IMR-90 (cell line): ENCODE measurements at regions not wholly inside any gene's neighbourhood (a gene's known extent, or its start where the extent isn't known, plus 50 kb on each side); places are given as distances from the start of the nearest gene placed in this dataset.
"Not testable (repeated sequence)": the region's sequence is repeated elsewhere in the genome, so short reads cannot be mapped to it uniquely, and the experiment has no call there.

ENCODE experiments used
- ATAC-seq: fragments of 200-7000 bp; cut with Tn5 transposase; 2 replicates; pipeline ENCODE4 v1.9.1; 2020; ENCODE audit warnings: low read depth, mild to moderate bottlenecking, moderate library complexity
- BruUV-seq: library from RNA; stranded (reverse); fragments of 400-500 nt; replicated peaks from 2 replicates; lab custom pipeline; 2021; lab: Mats Ljungman, UMichigan
- CTCF ChIA-PET: fragments of 300-600 bp; formaldehyde crosslinking; extraction: SDS; loops from one replicate; lab custom pipeline; 2021; ENCODE audit warnings: antibody characterized with exemption; lab: Yijun Ruan, JAX
- POLR2A ChIA-PET: fragments of 300-600 bp; sonication (Branson Sonifier 250); formaldehyde crosslinking; loops from one replicate; lab custom pipeline; 2022; ENCODE audit warnings: antibody characterized with exemption; ENCODE audit not compliant: unreplicated experiment; lab: Charles Lee
- DNase-seq: peaks from one replicate; pipeline ENCODE4 v3.0.0; 2013
- H2AFZ ChIP-seq: replicated peaks from 2 replicates; pipeline ENCODE3; 2013; ENCODE audit warnings: low read length, mild to moderate bottlenecking; ENCODE audit not compliant: poor library complexity
- H2AK5ac ChIP-seq: 2 replicates; pipeline ENCODE4 v1.6.1; 2013; ENCODE audit warnings: low read depth, low read length, inconsistent platforms
- H2AK9ac ChIP-seq: replicated peaks from 2 replicates; pipeline ENCODE3; 2013; ENCODE audit warnings: mild to moderate bottlenecking, low read depth, low read length, moderate library complexity; ENCODE audit not compliant: poor library complexity
- H2BK120ac ChIP-seq: 2 replicates; pipeline ENCODE4 v1.6.1; 2013; ENCODE audit warnings: low read depth, low read length, inconsistent platforms
- H2BK15ac ChIP-seq: 3 replicates; pipeline ENCODE4 v1.6.1; 2013; ENCODE audit warnings: low read depth, low read length, inconsistent platforms
- H2BK20ac ChIP-seq: 2 replicates; pipeline ENCODE4 v1.6.1; 2013; ENCODE audit warnings: low read depth, mild to moderate bottlenecking, inconsistent platforms, low read length, moderate library complexity
- H2BK5ac ChIP-seq: 2 replicates; pipeline ENCODE4 v1.6.1; 2013; ENCODE audit warnings: mild to moderate bottlenecking, low read depth, low read length, inconsistent platforms; ENCODE audit not compliant: poor library complexity, severe bottlenecking
- H3K14ac ChIP-seq: replicated peaks from 2 replicates; pipeline ENCODE4 v1.6.1; 2013; ENCODE audit warnings: low read depth, low read length, inconsistent platforms
- H3K18ac ChIP-seq: 2 replicates; pipeline ENCODE4 v1.6.1; 2013; ENCODE audit warnings: low read depth, low read length, control low read depth
- H3K23ac ChIP-seq: 2 replicates; pipeline ENCODE4 v1.6.1; 2013; ENCODE audit warnings: low read depth, low read length, inconsistent platforms
- H3K27ac ChIP-seq: 2 replicates; pipeline ENCODE4 v1.5.1; 2013; ENCODE audit warnings: mild to moderate bottlenecking, control low read depth, low read length; ENCODE audit not compliant: insufficient read depth
- H3K27me3 ChIP-seq: 2 replicates; pipeline ENCODE4 v1.6.1; 2013; ENCODE audit warnings: low read length; ENCODE audit not compliant: control insufficient read depth, insufficient read depth
- H3K36me3 ChIP-seq: 2 replicates; pipeline ENCODE4 v1.6.1; 2013; ENCODE audit warnings: low read length, mixed read lengths; ENCODE audit not compliant: control insufficient read depth, insufficient read depth
- H3K4ac ChIP-seq: 2 replicates; pipeline ENCODE4 v1.6.1; 2013; ENCODE audit warnings: low read depth, low read length, inconsistent platforms
- H3K4me1 ChIP-seq: 2 replicates; pipeline ENCODE4 v1.6.1; 2013; ENCODE audit warnings: low read length, mixed read lengths; ENCODE audit not compliant: control insufficient read depth, insufficient read depth
- H3K4me2 ChIP-seq: 2 replicates; pipeline ENCODE4 v1.6.1; 2013; ENCODE audit warnings: low read depth, mild to moderate bottlenecking, control low read depth, low read length, moderate library complexity
- H3K4me3 ChIP-seq: 2 replicates; pipeline ENCODE4 v1.5.1; 2013; ENCODE audit warnings: low read depth, mild to moderate bottlenecking, control low read depth, low read length, moderate library complexity; ENCODE audit not compliant: insufficient read depth
- H3K56ac ChIP-seq: 2 replicates; pipeline ENCODE4 v1.6.1; 2013; ENCODE audit warnings: low read length, inconsistent platforms; ENCODE audit not compliant: insufficient read depth; ENCODE audit errors: extremely low read depth
- H3K79me1 ChIP-seq, 2 experiments: 2 replicates each; pipeline ENCODE4 v1.6.1; 2013; ENCODE audit warnings: low read length in 2 of 2, inconsistent platforms in 1 of 2, low read depth in 1 of 2
- H3K9ac ChIP-seq: 2 replicates; pipeline ENCODE4 v1.6.1; 2013; ENCODE audit warnings: low read depth, low read length, control low read depth
- H3K9me1 ChIP-seq: 2 replicates; pipeline ENCODE4 v1.6.1; 2013; ENCODE audit warnings: low read length, inconsistent platforms; ENCODE audit not compliant: insufficient read depth
- H3K9me3 ChIP-seq: 2 replicates; pipeline ENCODE4 v1.6.1; 2013; ENCODE audit warnings: low read length; ENCODE audit not compliant: control insufficient read depth, insufficient read depth
- H4K20me1 ChIP-seq: 2 replicates; pipeline ENCODE4 v1.6.1; 2013; ENCODE audit warnings: low read length, inconsistent platforms; ENCODE audit not compliant: insufficient read depth
- H4K5ac ChIP-seq: 2 replicates; pipeline ENCODE4 v1.6.1; 2013; ENCODE audit warnings: mild to moderate bottlenecking, low read depth, low read length, control low read depth
- H4K8ac ChIP-seq, 2 experiments: 2 replicates each; pipeline ENCODE4 v1.6.1; 2013; ENCODE audit warnings: low read depth in 2 of 2, low read length in 2 of 2, control low read depth in 1 of 2, inconsistent platforms in 1 of 2
- H4K91ac ChIP-seq: 2 replicates; pipeline ENCODE4 v1.6.1; 2013; ENCODE audit warnings: low read depth, low read length, inconsistent platforms; ENCODE audit not compliant: insufficient read depth
- BHLHE40 ChIP-seq: fragments of 150-350 bp; IDR thresholded peaks from 2 replicates; pipeline ENCODE4 v1.6.1; 2016; ENCODE audit warnings: mild to moderate bottlenecking, low read depth, low read length
- FOS ChIP-seq: fragments of 150-350 bp; IDR thresholded peaks from 2 replicates; pipeline ENCODE4 v1.6.1; 2016; ENCODE audit warnings: low read depth, low read length
- MAFK ChIP-seq: IDR thresholded peaks from 2 replicates; pipeline ENCODE4 v1.6.1; 2012; ENCODE audit warnings: low read depth, low read length, improper control_type of control experiment
- RCOR1 ChIP-seq: IDR thresholded peaks from 2 replicates; pipeline ENCODE4 v1.6.1; 2012; ENCODE audit warnings: mild to moderate bottlenecking, low read length, improper control_type of control experiment; ENCODE audit not compliant: insufficient replicate concordance
- RFX5 ChIP-seq: IDR thresholded peaks from 2 replicates; pipeline ENCODE4 v1.8.0; 2012; ENCODE audit warnings: low read depth, mild to moderate bottlenecking, low read length, moderate library complexity
- USF2 ChIP-seq: fragments of 150-350 bp; IDR thresholded peaks from 2 replicates; pipeline ENCODE4 v1.6.1; 2017; ENCODE audit warnings: mild to moderate bottlenecking, antibody characterized with exemption, low read length, low read depth
- WGBS, 2 experiments: methylation state at CpG; one replicate each; pipeline versions ENCODE4 v1.1.5 to v1.1.7; 2013; ENCODE audit warnings: missing lambda C conversion rate in 2 of 2; ENCODE audit not compliant: insufficient read length in 1 of 2; ENCODE audit errors: extremely low coverage in 2 of 2; 5-methylcytosine and 5-hydroxymethylcytosine counted together
- dilution Hi-C: fragments of 300-500 bp; cut with HindIII; formaldehyde crosslinking; loops from one replicate; pipeline ENCODE4 v1.14.3; 2018; ENCODE audit warnings: low sequenced_read_pairs; ENCODE audit not compliant: unreplicated experiment
- in situ Hi-C: fragments of 300-500 bp; cut with MboI; formaldehyde crosslinking; loops from 3 replicates; pipeline ENCODE4 v1.14.3; 2019; ENCODE audit warnings: low sequenced_read_pairs, inconsistent platforms, mixed read lengths
- intact Hi-C: fragments of 100-400 bp; cut with micrococcal nuclease; formaldehyde crosslinking; loops from 2 replicates; pipeline ENCODE4 v1.10.0; 2022

GRCh38 chr12:95380997-95381786 lies 92.8 kb upstream of the METAP2 start:
- Histone ChIP-seq H3K9me1 (no peaks in the 10 kb centered on the region), H3K4me2 (no peak overlapping the region), H4K91ac (no peak overlapping the region), H4K5ac (no peak overlapping the region), H2AK5ac (no peak overlapping the region), H3K79me1 (no peaks in the 10 kb centered on the region), H3K36me3 (no peaks in the 10 kb centered on the region), H3K9ac (no peak overlapping the region), H3K14ac (no peak overlapping the region), H2BK120ac (no peak overlapping the region), H3K56ac (no peak overlapping the region), H2AK9ac (no peak overlapping the region), H2BK15ac (no peak overlapping the region), H3K4me1 (peaks cover 2% of the 10 kb centered on the region; the same call in 1 of the 2 replicates), H3K4ac (no peak overlapping the region), H3K18ac (no peak overlapping the region), H2AFZ (no peak overlapping the region), H3K27ac (no peak overlapping the region), H4K20me1 (no peaks in the 10 kb centered on the region), H2BK5ac (no peak overlapping the region), H3K9me3 (no peaks in the 10 kb centered on the region), H4K8ac (no peak overlapping the region), H3K23ac (no peak overlapping the region), H3K27me3 (no peaks in the 10 kb centered on the region), H2BK20ac (no peak overlapping the region), H3K4me3 (no peak overlapping the region)
- dilution Hi-C loops (no loop called here), intact Hi-C loops (no loop called here), in situ Hi-C loops (no loop called here)
- 86% methylated on average over 1 of the region's 5 CpGs; no CpG with 5 or more reads in 1 of the 2 experiments for WGBS, 2 experiments
- ChIA-PET POLR2A (no interaction called here), CTCF (no interaction called here)
- no peak for DNase-seq
- peak; percentile 50 for ATAC-seq
- TF ChIP-seq RFX5 (no peak), USF2 (no peak), MAFK (no peak), FOS (no peak), BHLHE40 (no peak), RCOR1 (no peak)
- BruUV-seq = no TSS peak

GRCh38 chr12:95383920-95384319 lies 90.0 kb upstream of the METAP2 start:
- POLR2A ChIA-PET, H3K23ac ChIP-seq, H3K14ac ChIP-seq, H3K4me2 ChIP-seq, H3K27ac ChIP-seq, H3K36me3 ChIP-seq, H3K56ac ChIP-seq, H2BK5ac ChIP-seq, H3K4me1 ChIP-seq, H2AK5ac ChIP-seq, H3K9ac ChIP-seq, BruUV-seq, H2BK15ac ChIP-seq, in situ Hi-C loops, H3K79me1 ChIP-seq, H2BK120ac ChIP-seq, H3K9me3 ChIP-seq, H2BK20ac ChIP-seq, H4K8ac ChIP-seq, CTCF ChIA-PET, ATAC-seq, H3K4ac ChIP-seq, H3K9me1 ChIP-seq, dilution Hi-C loops, H4K20me1 ChIP-seq, H4K5ac ChIP-seq, H4K91ac ChIP-seq, H3K27me3 ChIP-seq, H3K4me3 ChIP-seq, H2AK9ac ChIP-seq, H3K18ac ChIP-seq, intact Hi-C loops, H2AFZ ChIP-seq: not testable (repeated sequence)
- DNase-seq = peak; percentile 7
- 31% methylated on average over 5 of the region's 8 CpGs; no CpG with 5 or more reads in 1 of the 2 experiments for WGBS, 2 experiments
